Neural cell (in vitro differentiated cells): ENCODE measurements at regions not wholly inside any gene's neighbourhood (a gene's known extent, or its start where the extent isn't known, plus 50 kb on each side); places are given as distances from the start of the nearest gene placed in this dataset.

ENCODE experiments used
- CTCF ChIP-seq: fragments of 450-650 bp; IDR thresholded peaks from 2 replicates; pipeline ENCODE4 v1.5.1; 2014; ENCODE audit warnings: antibody characterized with exemption, mild to moderate bottlenecking, moderate library complexity; ENCODE audit not compliant: poor library complexity, severe bottlenecking
- EP300 ChIP-seq: fragments of 450-650 bp; conservative IDR thresholded peaks from 2 replicates; pipeline ENCODE4 v1.6.1; 2014; ENCODE audit warnings: antibody characterized with exemption, mild to moderate bottlenecking, moderate library complexity; ENCODE audit not compliant: poor library complexity, severe bottlenecking
- EZH2 ChIP-seq: fragments of 200-600, 300-800 bp; shearing (Covaris generic), sonication (generic); IDR thresholded peaks from 2 replicates; pipeline ENCODE4 v1.6.1; 2014; ENCODE audit warnings: antibody characterized with exemption, low read length, borderline replicate concordance, mild to moderate bottlenecking; ENCODE audit not compliant: insufficient read depth, poor library complexity, severe bottlenecking
- POLR2AphosphoS5 ChIP-seq: IDR thresholded peaks from 2 replicates; pipeline ENCODE4 v1.6.1; 2012
- SMC3 ChIP-seq: fragments of 450-650 bp; conservative IDR thresholded peaks from 2 replicates; pipeline ENCODE4 v1.6.1; 2014; ENCODE audit warnings: antibody characterized with exemption, mild to moderate bottlenecking, moderate library complexity; ENCODE audit not compliant: poor library complexity
- TAF1 ChIP-seq: IDR thresholded peaks from 2 replicates; pipeline ENCODE4 v1.6.1; 2012; ENCODE audit warnings: low read depth

GRCh38 chr16:9657641-9658040 is 524.6 kb downstream of the GRIN2A start:
- TF ChIP-seq CTCF (no peak), TAF1 (no peak), EZH2 (no peak), POLR2AphosphoS5 (no peak), EP300 (no peak), SMC3 (no peak)
